ENCODE measurements at regions not wholly inside any gene's neighbourhood (a gene's known extent, or its start where the extent isn't known, plus 50 kb on each side); places are given as distances from the start of the nearest gene placed in this dataset.

GRCh38 chr15:87805117-87805820, 451.3 kb downstream of the NTRK3 start:
- DNase-seq (ENCODE audit: low read depth): no peak
- TF ChIP-seq CTCF (IDR thresholded peaks at IDR 0.05; ENCODE audit: insufficient read depth, low read length): no peak
- no peak overlapping the region for H3K4me3 ChIP-seq (ENCODE audit: low read depth, low read length)

- no peak for TF ChIP-seq CTCF (IDR thresholded peaks at IDR 0.05; ENCODE audit: insufficient read depth, low read length)
- DNase-seq (ENCODE audit: low read depth): no peak
- H3K4me3 ChIP-seq (ENCODE audit: low read depth, low read length): no peak overlapping the region
These were observed 452.1 kb downstream of the NTRK3 start for GRCh38 chr15:87804451-87804850.

- no peak overlapping the region for H3K4me3 ChIP-seq (ENCODE audit: low read depth, low read length)
- no peak for DNase-seq (ENCODE audit: low read depth)
- no peak for TF ChIP-seq CTCF (IDR thresholded peaks at IDR 0.05; ENCODE audit: insufficient read depth, low read length)
These were observed 456.7 kb downstream of the NTRK3 start for GRCh38 chr15:87799838-87800237.

GRCh38 chr15:87799428-87799827, 457.1 kb downstream of the NTRK3 start:
- no peak for TF ChIP-seq CTCF (IDR thresholded peaks at IDR 0.05; ENCODE audit: insufficient read depth, low read length)
- H3K4me3 ChIP-seq (ENCODE audit: low read depth, low read length): no peak overlapping the region
- DNase-seq (ENCODE audit: low read depth): no peak

DNA sequence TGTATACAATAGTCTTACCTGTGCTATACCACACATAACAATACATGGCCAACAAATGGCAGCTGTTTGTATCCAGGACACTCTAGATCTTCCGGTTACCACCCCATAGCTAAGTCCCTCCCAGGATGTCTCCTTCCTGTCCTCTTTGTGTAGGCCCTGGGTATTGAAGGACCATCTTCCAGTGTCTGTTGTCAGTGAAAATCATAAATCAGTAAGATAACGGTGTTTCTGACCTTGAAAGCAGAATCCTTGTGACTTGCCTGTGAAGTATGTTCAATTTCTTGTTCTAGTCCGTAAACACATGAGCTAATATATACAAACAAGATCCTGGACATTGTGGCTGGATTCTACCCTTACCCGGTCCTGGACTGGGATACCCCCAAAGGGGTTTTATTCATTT, 462.8 kb downstream of the NTRK3 start:
- no peak for DNase-seq (ENCODE audit: low read depth)
- no peak for TF ChIP-seq CTCF (IDR thresholded peaks at IDR 0.05; ENCODE audit: insufficient read depth, low read length)
- H3K4me3 ChIP-seq (ENCODE audit: low read depth, low read length): no peak overlapping the region

- DNase-seq (ENCODE audit: low read depth): no peak
- no peak for TF ChIP-seq CTCF (IDR thresholded peaks at IDR 0.05; ENCODE audit: insufficient read depth, low read length)
These were observed 464.1 kb downstream of the NTRK3 start for GRCh38 chr15:87792250-87793040.

More at GRCh38 chr15:87792250-87793040, 464.1 kb downstream of the NTRK3 start:
- no peak overlapping the region for H3K4me3 ChIP-seq (ENCODE audit: low read depth, low read length)

Data from fibroblast of the aortic adventitia (primary cell).